Fibroblast of the conjunctiva (primary cell): ENCODE measurements at regions not wholly inside any gene's neighbourhood (a gene's known extent, or its start where the extent isn't known, plus 50 kb on each side); places are given as distances from the start of the nearest gene placed in this dataset.
"Not testable (repeated sequence)": the region's sequence is repeated elsewhere in the genome, so short reads cannot be mapped to it uniquely, and the experiment has no call there.

Source experiments
- DNase-seq: peaks from one replicate; pipeline ENCODE4 v3.0.0-alpha.2; 2010; ENCODE audit warnings: low read depth

- DNase-seq, result no peak
Measured at GRCh38 chr5:114952876-114953275, 216.8 kb downstream of the TRIM36 start.

DNA sequence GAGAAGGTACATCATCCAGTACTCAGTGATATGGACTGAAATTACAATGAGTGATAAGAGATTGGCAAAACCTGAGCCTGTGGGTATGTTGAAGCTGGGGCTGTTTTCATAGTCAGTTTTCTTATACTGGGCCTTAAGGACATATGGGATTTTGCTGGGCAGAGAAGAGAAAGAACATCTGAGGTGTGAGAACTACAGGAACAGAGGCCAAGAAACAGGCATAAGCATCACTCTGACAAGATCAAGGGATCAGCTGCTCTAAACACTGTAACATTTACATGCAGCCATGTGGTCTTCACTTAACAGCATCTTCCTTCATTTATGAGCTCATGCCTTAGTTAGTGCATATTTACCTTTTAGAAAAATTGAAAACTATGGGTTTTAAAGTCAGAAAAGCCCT, 220.0 kb downstream of the TRIM36 start:
- DNase-seq, result no peak

GRCh38 chr5:114948986-114949621, 220.6 kb downstream of the TRIM36 start:
- DNase-seq, result no peak

- DNase-seq, result no peak
Measured at GRCh38 chr5:114948363-114948762, 221.3 kb downstream of the TRIM36 start.

DNA sequence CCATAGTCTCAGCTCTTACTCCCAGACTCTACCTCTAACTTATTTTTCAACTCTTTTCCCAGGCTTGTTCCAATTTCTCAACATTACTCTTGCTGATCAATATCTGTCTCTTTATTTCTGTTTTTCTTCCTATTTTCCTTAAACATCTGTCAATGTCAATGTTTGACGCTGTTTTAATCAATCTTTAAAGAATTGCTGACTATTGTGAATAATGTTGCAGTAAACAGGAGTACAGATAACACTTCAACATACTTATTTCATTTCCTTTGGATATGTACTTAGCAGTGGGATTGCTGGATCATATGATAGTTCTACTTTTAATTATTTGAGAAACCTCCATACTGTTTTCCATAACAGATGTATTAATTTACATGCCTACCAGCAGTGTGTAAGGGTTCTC, 229.0 kb downstream of the TRIM36 start:
- DNase-seq, result no peak

DNA sequence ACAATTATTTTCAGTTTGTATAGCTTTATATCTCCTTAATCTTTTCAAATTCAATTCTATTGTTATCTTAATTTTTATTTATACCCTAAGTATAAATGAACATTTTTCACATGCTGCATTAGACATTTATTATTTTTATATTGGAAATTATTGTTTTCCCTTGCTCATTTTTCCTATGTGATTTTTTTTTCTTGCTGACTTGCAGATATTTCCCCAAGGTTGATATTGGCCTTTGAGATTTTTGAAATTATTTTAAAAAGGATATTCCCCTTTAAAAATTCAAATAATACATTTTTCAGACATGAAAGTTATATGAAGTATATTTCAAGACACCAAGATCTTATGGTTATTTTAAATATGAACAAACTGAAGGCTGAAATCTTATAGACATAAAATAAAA, 234.2 kb downstream of the TRIM36 start:
- no peak for DNase-seq

- DNase-seq, result no peak
Measured at GRCh38 chr5:114928644-114929462, 240.9 kb downstream of the TRIM36 start.

- no peak for DNase-seq
Measured at GRCh38 chr5:114924769-114925168, 244.9 kb downstream of the TRIM36 start.

DNA sequence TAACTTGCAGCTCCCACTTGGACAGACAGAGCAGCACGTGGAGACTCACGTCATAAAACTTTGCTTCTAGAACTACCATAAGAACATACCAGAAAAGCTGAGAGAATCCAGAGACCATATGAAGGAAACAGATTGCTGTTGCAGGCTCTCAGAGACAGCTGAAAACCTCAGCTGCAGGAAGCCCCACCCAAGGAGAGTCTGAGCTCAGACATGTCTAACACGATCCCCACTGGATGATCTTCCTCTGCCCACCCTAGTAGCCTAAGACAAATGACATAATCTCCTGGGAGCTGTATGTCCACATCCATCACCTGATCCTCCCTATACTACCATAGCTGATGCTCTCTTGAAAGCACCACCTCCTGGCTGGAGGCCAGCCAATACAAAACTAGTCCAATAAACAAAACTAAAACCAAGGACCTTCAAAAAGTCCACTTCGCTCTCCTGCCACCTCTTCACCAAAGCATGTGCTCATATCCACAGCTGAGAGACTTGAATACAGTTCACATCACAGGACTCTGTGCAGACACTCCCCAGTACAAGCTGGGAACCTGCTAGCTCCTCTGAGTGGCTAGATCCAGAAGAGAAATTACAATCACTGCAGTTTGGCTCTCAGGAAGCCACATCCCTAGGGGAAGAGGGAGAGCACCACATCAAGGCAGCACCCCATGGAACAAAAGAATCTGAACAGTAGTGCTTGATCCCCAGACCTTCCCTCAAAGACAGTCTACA, 257.4 kb downstream of the TRIM36 start:
- no peak for DNase-seq

GRCh38 chr5:114910727-114911126, 259.0 kb downstream of the TRIM36 start:
- DNase-seq, result no peak

GRCh38 chr5:114909424-114909823, 260.3 kb downstream of the TRIM36 start:
- DNase-seq, result no peak

DNA sequence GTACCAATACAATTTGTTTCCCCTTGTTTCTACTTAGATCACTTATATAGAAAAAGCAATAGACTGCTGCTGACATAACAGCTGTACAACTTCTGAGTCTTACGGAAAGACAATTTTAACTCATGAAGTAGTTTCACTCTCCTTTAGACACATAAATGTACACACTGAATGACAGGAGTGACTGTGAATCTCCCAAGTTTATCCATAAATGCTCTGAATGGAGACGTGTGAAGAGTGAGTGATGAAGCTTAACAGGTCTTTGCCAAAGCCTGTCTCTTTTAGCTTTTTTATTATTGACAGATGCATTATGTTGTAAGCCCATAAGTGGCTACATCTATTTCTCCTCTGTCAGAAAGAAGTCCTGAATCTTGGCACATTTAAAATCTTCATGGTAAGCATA, 265.9 kb downstream of the TRIM36 start:
- DNase-seq, result no peak

DNA sequence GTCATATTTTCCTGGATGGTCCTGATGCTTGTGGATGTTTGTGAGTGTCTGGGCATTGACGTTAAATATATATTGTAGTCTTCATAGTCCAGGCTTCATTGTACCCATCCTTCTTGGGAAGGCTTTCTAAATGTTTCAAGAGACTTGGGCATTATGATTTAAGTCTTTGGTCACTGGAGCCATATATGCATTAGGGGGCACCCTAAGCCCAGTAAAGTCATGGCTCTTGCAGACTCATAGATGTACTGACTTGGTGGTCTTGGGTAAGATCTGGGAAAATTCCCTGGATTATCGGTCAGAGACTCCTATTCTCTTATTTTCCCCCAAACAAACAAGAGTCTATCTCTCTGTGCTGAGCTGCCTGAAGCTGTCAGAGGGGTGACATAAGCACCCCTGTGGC, 271.1 kb downstream of the TRIM36 start:
- no peak for DNase-seq

- DNase-seq, result no peak
Measured at GRCh38 chr5:114883675-114884074, 286.0 kb downstream of the TRIM36 start.

- DNase-seq, result no peak
Measured at GRCh38 chr5:114859438-114859735, 310.3 kb downstream of the TRIM36 start.

- DNase-seq, result no peak
Measured at GRCh38 chr5:114858665-114859437, 310.9 kb downstream of the TRIM36 start.

DNA sequence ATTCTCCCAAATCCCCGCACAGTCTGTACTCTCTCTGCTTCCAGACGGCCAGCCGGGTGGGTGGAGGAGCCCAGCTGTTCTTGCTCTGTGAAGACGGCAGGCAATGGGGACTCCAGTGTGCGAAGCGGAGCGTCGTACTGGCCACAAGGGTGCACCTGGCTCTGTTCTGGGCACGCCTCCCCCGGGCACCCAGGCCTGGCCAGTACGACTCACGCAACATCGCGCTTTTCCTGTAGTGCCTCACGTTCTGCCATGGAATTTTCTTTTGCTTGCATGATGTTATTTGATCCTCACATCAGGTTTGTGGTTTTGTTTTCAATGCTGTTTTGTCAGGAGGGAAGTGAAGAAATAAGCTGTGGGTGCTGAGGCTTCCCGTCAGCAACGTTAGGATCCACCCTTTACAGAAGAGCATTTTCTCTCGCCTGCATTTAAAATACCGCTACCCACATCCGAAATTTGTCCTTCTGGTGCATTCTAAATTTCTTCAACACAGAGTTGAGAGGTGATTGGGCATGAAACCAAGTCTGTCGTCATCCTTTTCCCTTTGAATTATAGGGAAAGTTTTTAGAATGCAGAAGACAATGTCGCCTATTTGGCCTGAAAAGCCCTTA, 311.7 kb downstream of the TRIM36 start:
- no peak for DNase-seq

- not testable (repeated sequence) for DNase-seq
Measured at GRCh38 chr5:114844711-114845110, 325.0 kb downstream of the TRIM36 start.

DNA sequence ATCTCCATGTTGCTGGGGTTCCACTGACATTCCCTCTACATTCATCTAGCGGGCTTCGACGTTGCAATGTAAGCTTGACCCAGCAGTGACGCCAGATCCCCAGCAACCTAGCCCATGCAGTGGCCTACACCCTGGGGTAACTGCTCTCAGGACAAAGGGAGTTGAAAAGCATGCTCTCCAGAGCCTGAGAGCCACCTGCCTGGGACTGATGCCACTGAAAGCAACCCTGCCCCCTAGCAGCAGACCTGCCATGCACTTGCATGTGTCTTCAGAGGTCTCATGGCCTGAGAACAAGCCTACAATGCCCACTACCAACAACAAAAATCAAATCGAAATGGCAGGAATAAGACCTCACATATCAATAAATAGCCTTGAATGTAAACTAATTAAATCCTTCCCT, 330.3 kb downstream of the TRIM36 start:
- DNase-seq, result no peak

GRCh38 chr5:114838937-114839336, 330.8 kb downstream of the TRIM36 start:
- DNase-seq, result no peak

GRCh38 chr5:114830114-114830513, 339.6 kb downstream of the TRIM36 start:
- DNase-seq, result no peak

GRCh38 chr5:114822863-114823262, 346.8 kb downstream of the TRIM36 start:
- DNase-seq, result no peak
